PC-9 (cell line): ENCODE measurements at regions not wholly inside any gene's neighbourhood (a gene's known extent, or its start where the extent isn't known, plus 50 kb on each side); places are given as distances from the start of the nearest gene placed in this dataset.

ENCODE experiments used
- BruUV-seq: library from RNA; stranded (reverse); fragments of 400-500 nt; replicated peaks from 2 replicates; lab custom pipeline; 2021; lab: Mats Ljungman, UMichigan
- CTCF ChIA-PET: fragments of 300-600 bp; sonication (Branson Sonifier 250); formaldehyde crosslinking; loops from one replicate; lab custom pipeline; 2022; ENCODE audit warnings: antibody characterized with exemption; lab: Charles Lee
- POLR2A ChIA-PET: fragments of 300-600 bp; sonication (Branson Sonifier 250); formaldehyde crosslinking; loops from one replicate; lab custom pipeline; 2022; ENCODE audit warnings: antibody characterized with exemption; ENCODE audit not compliant: unreplicated experiment; lab: Charles Lee
- DNase-seq, 2 experiments: peaks; one replicate each; pipeline versions ENCODE4 v3.0.0 to v3.0.0-alpha.2; 2015 to 2022; ENCODE audit warnings: mixed read lengths in 1 of 2
- H2AFZ ChIP-seq: fragments of 200-600 bp; sonication (generic); 2 replicates; pipeline ENCODE4 v1.8.1; 2017; ENCODE audit warnings: antibody characterized with exemption
- H3F3A ChIP-seq: fragments of 200-600 bp; sonication (generic); 2 replicates; pipeline ENCODE4 v1.8.1; 2017; ENCODE audit warnings: antibody characterized with exemption, mild to moderate bottlenecking, low read depth; ENCODE audit not compliant: insufficient read depth
- H3K27ac ChIP-seq: fragments of 200-600 bp; sonication (generic); 2 replicates; pipeline ENCODE4 v1.6.1; 2016; ENCODE audit warnings: mixed run types
- H3K27me3 ChIP-seq: fragments of 200-600 bp; sonication (generic); 2 replicates; pipeline ENCODE4 v1.6.1; 2016; ENCODE audit warnings: low read depth, mixed run types; ENCODE audit not compliant: insufficient read depth
- H3K36me3 ChIP-seq: fragments of 200-600 bp; sonication (generic); 2 replicates; pipeline ENCODE4 v1.6.1; 2016; ENCODE audit warnings: low read depth, mixed run types
- H3K4me1 ChIP-seq: fragments of 200-600 bp; sonication (generic); replicated peaks from 2 replicates; pipeline ENCODE4 v1.6.1; 2016; ENCODE audit warnings: mixed run types; ENCODE audit not compliant: insufficient read depth
- H3K4me2 ChIP-seq: fragments of 200-600 bp; sonication (generic); 2 replicates; pipeline ENCODE4 v1.6.1; 2017; ENCODE audit warnings: mixed run types
- H3K4me3 ChIP-seq: fragments of 200-600 bp; sonication (generic); 2 replicates; pipeline ENCODE4 v1.6.1; 2016; ENCODE audit warnings: mixed run types
- H3K79me2 ChIP-seq: fragments of 200-600 bp; sonication (generic); 2 replicates; pipeline ENCODE4 v1.6.1; 2017; ENCODE audit warnings: low read depth, mixed run types
- H3K9me2 ChIP-seq: fragments of 200-600 bp; sonication (generic); 2 replicates; pipeline ENCODE4 v1.8.1; 2017; ENCODE audit warnings: mild to moderate bottlenecking; ENCODE audit not compliant: insufficient read depth
- H3K9me3 ChIP-seq: fragments of 200-600 bp; sonication (generic); 2 replicates; pipeline ENCODE4 v1.8.1; 2016; ENCODE audit warnings: low read depth; ENCODE audit not compliant: insufficient read depth
- H4K20me1 ChIP-seq: fragments of 200-600 bp; sonication (generic); 2 replicates; pipeline ENCODE4 v1.8.1; 2017; ENCODE audit not compliant: insufficient read depth
- EZH2 ChIP-seq: fragments of 200-600 bp; sonication (generic); IDR thresholded peaks from 2 replicates; pipeline ENCODE4 v1.8.0; 2017; ENCODE audit warnings: antibody characterized with exemption, low read depth
- intact Hi-C: fragments of 100-400 bp; cut with micrococcal nuclease; formaldehyde crosslinking; loops from one replicate; pipeline ENCODE4 v1.10.0; 2022; ENCODE audit not compliant: unreplicated experiment
- TF ChIP-seq, protein P1 (sequence below): fragments of 200-600 bp; sonication (generic); conservative IDR thresholded peaks from 2 replicates; pipeline ENCODE4 v1.6.1; 2017; ENCODE audit warnings: mixed run types, antibody characterized with exemption, mild to moderate bottlenecking, moderate library complexity

- no TSS peak for BruUV-seq
- no peaks in the 10 kb centered on the region for H4K20me1 ChIP-seq
- intact Hi-C loops: no loop called here
- H2AFZ ChIP-seq: no peak overlapping the region
- H3K4me3 ChIP-seq: no peak overlapping the region
- no peaks in the 10 kb centered on the region for H3F3A ChIP-seq
- H3K27me3 ChIP-seq: peaks cover 83% of the 10 kb centered on the region
- DNase-seq: no peak
- H3K4me1 ChIP-seq: no peaks in the 10 kb centered on the region
- ChIA-PET POLR2A (no interaction called here), CTCF (no interaction called here)
- H3K27ac ChIP-seq: no peak overlapping the region
- H3K36me3 ChIP-seq: no peaks in the 10 kb centered on the region
- H3K79me2 ChIP-seq: no peaks in the 10 kb centered on the region
- TF ChIP-seq, protein P1, sequence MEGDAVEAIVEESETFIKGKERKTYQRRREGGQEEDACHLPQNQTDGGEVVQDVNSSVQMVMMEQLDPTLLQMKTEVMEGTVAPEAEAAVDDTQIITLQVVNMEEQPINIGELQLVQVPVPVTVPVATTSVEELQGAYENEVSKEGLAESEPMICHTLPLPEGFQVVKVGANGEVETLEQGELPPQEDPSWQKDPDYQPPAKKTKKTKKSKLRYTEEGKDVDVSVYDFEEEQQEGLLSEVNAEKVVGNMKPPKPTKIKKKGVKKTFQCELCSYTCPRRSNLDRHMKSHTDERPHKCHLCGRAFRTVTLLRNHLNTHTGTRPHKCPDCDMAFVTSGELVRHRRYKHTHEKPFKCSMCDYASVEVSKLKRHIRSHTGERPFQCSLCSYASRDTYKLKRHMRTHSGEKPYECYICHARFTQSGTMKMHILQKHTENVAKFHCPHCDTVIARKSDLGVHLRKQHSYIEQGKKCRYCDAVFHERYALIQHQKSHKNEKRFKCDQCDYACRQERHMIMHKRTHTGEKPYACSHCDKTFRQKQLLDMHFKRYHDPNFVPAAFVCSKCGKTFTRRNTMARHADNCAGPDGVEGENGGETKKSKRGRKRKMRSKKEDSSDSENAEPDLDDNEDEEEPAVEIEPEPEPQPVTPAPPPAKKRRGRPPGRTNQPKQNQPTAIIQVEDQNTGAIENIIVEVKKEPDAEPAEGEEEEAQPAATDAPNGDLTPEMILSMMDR: no peak
- no peak for TF ChIP-seq EZH2
- H3K9me3 ChIP-seq: peaks cover 4% of the 10 kb centered on the region; the same call in 1 of the 2 replicates
- no peaks in the 10 kb centered on the region for H3K9me2 ChIP-seq
- H3K4me2 ChIP-seq: no peak overlapping the region
These were observed 151.8 kb downstream of the OLFM1 start for GRCh38 chr9:135239100-135239768.

- TF ChIP-seq, protein P1: no peak
- TF ChIP-seq EZH2: no peak
- intact Hi-C loops: no loop called here
- H2AFZ ChIP-seq: no peak overlapping the region
- H3K4me2 ChIP-seq: no peak overlapping the region
- ChIA-PET POLR2A (no interaction called here), CTCF (no interaction called here)
- no peaks in the 10 kb centered on the region for H3K4me1 ChIP-seq
- H3K4me3 ChIP-seq: no peak overlapping the region
- no peak overlapping the region for H3K27ac ChIP-seq
- peaks cover 88% of the 10 kb centered on the region for H3K27me3 ChIP-seq
- BruUV-seq: no TSS peak
- DNase-seq: no peak
- peaks cover 2% of the 10 kb centered on the region; the same call in 1 of the 2 replicates for H3K9me3 ChIP-seq
- no peaks in the 10 kb centered on the region for H3K36me3 ChIP-seq
- H3F3A ChIP-seq: no peaks in the 10 kb centered on the region
- no peaks in the 10 kb centered on the region for H4K20me1 ChIP-seq
- no peaks in the 10 kb centered on the region for H3K79me2 ChIP-seq
- H3K9me2 ChIP-seq: no peaks in the 10 kb centered on the region
These were observed 152.3 kb downstream of the OLFM1 start for GRCh38 chr9:135239769-135240141.

- H3K9me3 ChIP-seq: no peaks in the 10 kb centered on the region
- CTCF ChIA-PET: no interaction called here
- POLR2A ChIA-PET: no interaction called here
These were observed 152.8 kb downstream of the OLFM1 start for GRCh38 chr9:135240222-135240621.

More at GRCh38 chr9:135240222-135240621, 152.8 kb downstream of the OLFM1 start:
- H3K9me2 ChIP-seq: no peaks in the 10 kb centered on the region
- H3K4me1 ChIP-seq: no peaks in the 10 kb centered on the region
- H4K20me1 ChIP-seq: no peaks in the 10 kb centered on the region
- intact Hi-C loops: no loop called here
- H3K79me2 ChIP-seq: no peaks in the 10 kb centered on the region
- H3K4me2 ChIP-seq: no peak overlapping the region
- no TSS peak for BruUV-seq
- no peak overlapping the region for H2AFZ ChIP-seq
- H3K27ac ChIP-seq: no peak overlapping the region
- DNase-seq: no peak
- H3K27me3 ChIP-seq: peaks cover 93% of the 10 kb centered on the region
- TF ChIP-seq, protein P1: no peak
- no peak for TF ChIP-seq EZH2
- no peaks in the 10 kb centered on the region for H3K36me3 ChIP-seq
- H3K4me3 ChIP-seq: no peak overlapping the region
- H3F3A ChIP-seq: no peaks in the 10 kb centered on the region
